Activated B cell treated with CpG ODN at 0.5 μM for 24 hours (primary cell): ENCODE measurements at regions not wholly inside any gene's neighbourhood (a gene's known extent, or its start where the extent isn't known, plus 50 kb on each side); places are given as distances from the start of the nearest gene placed in this dataset.

ENCODE experiments used
- ATAC-seq: fragments of 200-7000 bp; cut with Tn5 transposase; one replicate; pipeline ENCODE4 v1.10.0; 2021; ENCODE audit warnings: low read depth, mild to moderate bottlenecking, moderate library complexity
- CTCF ChIA-PET: fragments of 350-600 bp; sonication (Branson Sonifier 250); formaldehyde crosslinking; loops from one replicate; lab custom pipeline; 2021; ENCODE audit warnings: antibody characterized with exemption; lab: Charles Lee
- POLR2A ChIA-PET: fragments of 350-600 bp; sonication (Branson Sonifier 250); formaldehyde crosslinking; loops from one replicate; lab custom pipeline; 2021; ENCODE audit warnings: antibody characterized with exemption; lab: Charles Lee
- DNase-seq: peaks from one replicate; pipeline ENCODE4 v3.0.0; 2022
- H3K27ac Mint-ChIP-seq: one replicate; pipeline ENCODE4 v1.8.0; 2020; ENCODE audit warnings: mixed read lengths
- H3K27me3 Mint-ChIP-seq: one replicate; pipeline ENCODE4 v1.8.0; 2021; ENCODE audit warnings: mixed read lengths
- H3K36me3 Mint-ChIP-seq: one replicate; pipeline ENCODE4 v1.8.0; 2021; ENCODE audit warnings: low read depth, mixed read lengths
- H3K4me1 Mint-ChIP-seq: one replicate; pipeline ENCODE4 v1.8.0; 2021; ENCODE audit warnings: mixed read lengths
- H3K4me3 Mint-ChIP-seq: one replicate; pipeline ENCODE4 v1.8.0; 2020; ENCODE audit warnings: mild to moderate bottlenecking, mixed read lengths
- H3K9me3 Mint-ChIP-seq: one replicate; pipeline ENCODE4 v1.8.0; 2020; ENCODE audit warnings: mixed read lengths
- CTCF ChIP-seq: fragments of 200-600 bp; IDR thresholded peaks from one replicate; pipeline ENCODE4 v1.8.0; 2022; ENCODE audit warnings: antibody characterized with exemption, mild to moderate bottlenecking
- intact Hi-C: fragments of 100-400 bp; cut with micrococcal nuclease; formaldehyde crosslinking; loops from one replicate; pipeline ENCODE4 v1.15.1; 2024

GRCh38 chr6:133608620-133609019 is 280.3 kb upstream of the TCF21 start:
- intact Hi-C loops: no loop called here
- H3K9me3 Mint-ChIP-seq: no peaks in the 10 kb centered on the region
- ChIA-PET CTCF (no interaction called here), POLR2A (no interaction called here)
- no peak for ATAC-seq
- DNase-seq: no peak
- no peaks in the 10 kb centered on the region for H3K27me3 Mint-ChIP-seq
- no peaks in the 10 kb centered on the region for H3K4me1 Mint-ChIP-seq
- no peaks in the 10 kb centered on the region for H3K36me3 Mint-ChIP-seq
- no peak overlapping the region for H3K4me3 Mint-ChIP-seq
- no peak for TF ChIP-seq CTCF
- no peak overlapping the region for H3K27ac Mint-ChIP-seq

GRCh38 chr6:133609415-133610226 is 279.3 kb upstream of the TCF21 start:
- H3K4me1 Mint-ChIP-seq: no peaks in the 10 kb centered on the region
- CTCF ChIA-PET: no interaction called here
- intact Hi-C loops: no loop called here

DNA sequence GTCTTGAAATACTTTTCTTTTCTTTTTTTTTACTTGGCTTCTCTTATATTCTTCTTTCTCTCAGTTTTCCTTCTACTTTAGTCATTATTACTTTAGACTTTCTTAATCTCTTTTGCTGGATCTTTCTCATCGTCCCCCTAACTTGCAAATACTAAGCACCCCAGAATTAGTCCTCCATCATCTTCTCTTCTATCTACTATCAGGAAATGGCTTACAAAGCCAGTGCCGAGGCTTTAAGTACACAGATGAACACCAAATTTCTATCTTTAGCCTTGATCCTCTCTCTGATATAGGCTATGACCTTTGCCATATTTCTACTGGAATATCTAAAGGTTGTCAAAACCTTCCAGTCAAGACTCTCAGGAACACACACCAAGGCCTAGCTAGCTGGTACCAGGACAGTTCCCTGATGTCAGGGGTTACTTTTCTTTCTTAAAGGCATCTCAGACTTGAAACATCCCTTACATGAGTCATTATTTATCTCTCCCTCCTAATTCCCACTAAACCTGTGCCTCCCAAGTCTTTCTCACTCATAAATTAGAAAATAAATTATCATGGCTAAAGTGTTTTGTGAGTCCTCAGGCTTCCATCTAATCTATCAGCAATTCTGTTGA is 278.6 kb upstream of the TCF21 start:
- intact Hi-C loops: no loop called here
- Mint-ChIP-seq H3K36me3 (no peaks in the 10 kb centered on the region), H3K4me3 (no peak overlapping the region), H3K27me3 (no peaks in the 10 kb centered on the region), H3K9me3 (no peaks in the 10 kb centered on the region), H3K4me1 (no peaks in the 10 kb centered on the region), H3K27ac (no peak overlapping the region)
- ATAC-seq (no peak), DNase-seq (no peak)
- CTCF ChIA-PET: no interaction called here
- POLR2A ChIA-PET: no interaction called here
- no peak for TF ChIP-seq CTCF

More at GRCh38 chr6:133609415-133610226, 279.3 kb upstream of the TCF21 start:
- Mint-ChIP-seq H3K27me3 (no peaks in the 10 kb centered on the region), H3K4me3 (no peak overlapping the region), H3K36me3 (no peaks in the 10 kb centered on the region), H3K27ac (no peak overlapping the region), H3K9me3 (no peaks in the 10 kb centered on the region)
- ATAC-seq: no peak
- TF ChIP-seq CTCF: no peak
- POLR2A ChIA-PET: no interaction called here
- no peak for DNase-seq

- no peak overlapping the region for H3K4me3 Mint-ChIP-seq
- intact Hi-C loops: no loop called here
- H3K9me3 Mint-ChIP-seq: no peaks in the 10 kb centered on the region
- peaks cover 2% of the 10 kb centered on the region for H3K27me3 Mint-ChIP-seq
- no peaks in the 10 kb centered on the region for H3K36me3 Mint-ChIP-seq
- no peaks in the 10 kb centered on the region for H3K4me1 Mint-ChIP-seq
- no peak for TF ChIP-seq CTCF
- ATAC-seq (no peak), DNase-seq (no peak)
- POLR2A ChIA-PET: no interaction called here
- no peak overlapping the region for H3K27ac Mint-ChIP-seq
- CTCF ChIA-PET: no interaction called here
These were observed 277.9 kb upstream of the TCF21 start for GRCh38 chr6:133610971-133611370.

GRCh38 chr6:133612459-133612858 is 276.5 kb upstream of the TCF21 start:
- POLR2A ChIA-PET: no interaction called here
- CTCF ChIA-PET: no interaction called here
- DNase-seq (no peak), ATAC-seq (no peak)
- no peaks in the 10 kb centered on the region for H3K9me3 Mint-ChIP-seq
- peaks cover 5% of the 10 kb centered on the region for H3K27me3 Mint-ChIP-seq
- H3K4me1 Mint-ChIP-seq: no peaks in the 10 kb centered on the region
- intact Hi-C loops: no loop called here
- no peak for TF ChIP-seq CTCF
- no peak overlapping the region for H3K4me3 Mint-ChIP-seq
- H3K36me3 Mint-ChIP-seq: no peaks in the 10 kb centered on the region
- H3K27ac Mint-ChIP-seq: no peak overlapping the region
